Gastroesophageal sphincter (tissue), 3 donors: ENCODE measurements at regions not wholly inside any gene's neighbourhood (a gene's known extent, or its start where the extent isn't known, plus 50 kb on each side); places are given as distances from the start of the nearest gene placed in this dataset.

Experiments used
- POLR2A ChIP-seq, 2 donors: fragments of 450-650 bp; IDR thresholded peaks; one replicate each; pipeline ENCODE4 v1.6.1; 2017; ENCODE audit warnings: antibody characterized with exemption in 2 of 2, mild to moderate bottlenecking in 2 of 2, moderate library complexity in 1 of 2
- POLR2AphosphoS5 ChIP-seq: sonication (generic); formaldehyde crosslinking; IDR thresholded peaks from one replicate; pipeline ENCODE4 v1.6.1; 2017; ENCODE audit warnings: antibody characterized with exemption
- TF ChIP-seq, protein P1 (sequence below), 4 experiments: fragments of 200-600 bp in 2 of 4; fragments of 450-650 bp in 2 of 4; sonication (generic) in 1 of 4; IDR thresholded peaks; one replicate each; pipeline ENCODE4 v1.5.1; 2017 to 2019; ENCODE audit warnings: antibody characterized with exemption in 4 of 4, mild to moderate bottlenecking in 2 of 4, moderate library complexity in 2 of 4

DNA sequence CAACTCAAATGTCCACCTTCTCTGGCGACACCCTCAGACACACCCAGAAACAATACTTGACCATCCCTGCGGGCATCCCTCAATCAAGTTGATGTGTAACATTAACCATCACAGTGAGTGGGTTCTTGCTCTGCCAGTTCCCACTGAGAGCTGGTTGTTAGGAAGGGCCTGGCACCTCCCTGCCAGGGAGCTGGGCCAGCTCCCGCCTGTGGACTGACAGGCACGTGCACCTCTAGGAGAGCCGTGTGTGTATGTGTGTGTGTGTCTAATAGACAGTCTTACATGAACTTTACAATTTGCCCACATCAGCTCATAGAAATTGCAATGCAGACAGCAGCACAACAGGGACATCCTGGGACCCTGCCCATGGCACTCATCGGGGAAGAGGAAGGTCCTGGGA is 298.7 kb downstream of the SHANK2 start:
- TF ChIP-seq, protein P1, sequence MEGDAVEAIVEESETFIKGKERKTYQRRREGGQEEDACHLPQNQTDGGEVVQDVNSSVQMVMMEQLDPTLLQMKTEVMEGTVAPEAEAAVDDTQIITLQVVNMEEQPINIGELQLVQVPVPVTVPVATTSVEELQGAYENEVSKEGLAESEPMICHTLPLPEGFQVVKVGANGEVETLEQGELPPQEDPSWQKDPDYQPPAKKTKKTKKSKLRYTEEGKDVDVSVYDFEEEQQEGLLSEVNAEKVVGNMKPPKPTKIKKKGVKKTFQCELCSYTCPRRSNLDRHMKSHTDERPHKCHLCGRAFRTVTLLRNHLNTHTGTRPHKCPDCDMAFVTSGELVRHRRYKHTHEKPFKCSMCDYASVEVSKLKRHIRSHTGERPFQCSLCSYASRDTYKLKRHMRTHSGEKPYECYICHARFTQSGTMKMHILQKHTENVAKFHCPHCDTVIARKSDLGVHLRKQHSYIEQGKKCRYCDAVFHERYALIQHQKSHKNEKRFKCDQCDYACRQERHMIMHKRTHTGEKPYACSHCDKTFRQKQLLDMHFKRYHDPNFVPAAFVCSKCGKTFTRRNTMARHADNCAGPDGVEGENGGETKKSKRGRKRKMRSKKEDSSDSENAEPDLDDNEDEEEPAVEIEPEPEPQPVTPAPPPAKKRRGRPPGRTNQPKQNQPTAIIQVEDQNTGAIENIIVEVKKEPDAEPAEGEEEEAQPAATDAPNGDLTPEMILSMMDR (IDR thresholded peaks at IDR 0.05) = no peak
- no peak for TF ChIP-seq POLR2AphosphoS5
- TF ChIP-seq POLR2A (IDR thresholded peaks at IDR 0.05) = no peak
